ENCODE measurements at regions not wholly inside any gene's neighbourhood (a gene's known extent, or its start where the extent isn't known, plus 50 kb on each side); places are given as distances from the start of the nearest gene placed in this dataset.
"Not testable (repeated sequence)": the region's sequence is repeated elsewhere in the genome, so short reads cannot be mapped to it uniquely, and the experiment has no call there.

DNA sequence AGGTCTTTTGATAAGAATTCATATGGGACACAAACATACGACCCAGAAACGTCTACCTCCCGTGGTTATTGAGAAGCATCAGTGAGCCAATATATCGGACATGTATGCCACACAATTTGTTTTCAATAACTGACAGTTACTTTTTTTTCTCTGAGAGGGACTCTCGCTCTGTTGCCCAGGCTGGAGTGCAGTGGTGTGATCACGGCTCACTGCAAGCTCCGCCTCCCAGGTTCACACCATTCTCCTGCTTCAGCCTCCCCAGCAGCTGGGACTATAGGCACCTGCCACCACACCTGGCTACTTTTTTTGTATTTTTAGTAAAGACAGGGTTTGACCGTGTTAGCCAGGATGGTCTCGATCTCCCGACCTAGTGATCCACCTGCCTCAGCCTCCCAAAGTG lies 64.6 kb upstream of the ADA2 start:
- 0 out of 2 replicates have a peak overlapping the region, but pooled peaks have one; percentile 20 for H2BK15ac ChIP-seq (ENCODE audit: low read length)
- H3K9ac ChIP-seq (replicated peaks in 1 of 4; ENCODE audit: extremely low read depth in 1 of 4, low read depth in 3 of 4, low read length in 3 of 4); H3K4ac ChIP-seq (replicated peaks; ENCODE audit: insufficient read length, low read depth, low read length); H4K91ac ChIP-seq (replicated peaks; ENCODE audit: insufficient read length, low read length); H2AFZ ChIP-seq (ENCODE audit: low read length); H3K27me3 ChIP-seq (replicated peaks in 1 of 4; ENCODE audit: control insufficient read depth in 3 of 4, extremely low read depth in 1 of 4, insufficient read depth in 3 of 4, low read length in 3 of 4); H3K4me3 ChIP-seq (ENCODE audit: extremely low read depth in 1 of 4, insufficient read depth in 2 of 4, low read depth in 3 of 4, low read length in 4 of 4); POLR2A ChIA-PET (ENCODE audit: partially characterized antibody); H3K9me3 ChIP-seq (ENCODE audit: insufficient read depth in 2 of 2, low read depth in 1 of 2, low read length in 1 of 2); H3K14ac ChIP-seq (ENCODE audit: insufficient read length); H3K56ac ChIP-seq (replicated peaks; ENCODE audit: insufficient read length, low read depth, low read length); H2BK20ac ChIP-seq (ENCODE audit: low read length); H3K23me2 ChIP-seq (ENCODE audit: low read depth, low read length); H4K20me1 ChIP-seq (replicated peaks in 1 of 2; ENCODE audit: control insufficient read depth in 1 of 2, insufficient read depth in 2 of 2, low read length in 2 of 2); H2BK5ac ChIP-seq (ENCODE audit: low read depth, low read length); H2BK12ac ChIP-seq (ENCODE audit: low read depth, low read length); H3K18ac ChIP-seq (ENCODE audit: extremely low read depth, low read length); H4K5ac ChIP-seq (ENCODE audit: insufficient read length, low read depth, low read length); H3K79me1 ChIP-seq (ENCODE audit: low read depth, low read length); H3K27ac ChIP-seq (ENCODE audit: low read depth, low read length); H3K4me1 ChIP-seq (replicated peaks in 1 of 4; ENCODE audit: control insufficient read depth in 3 of 4, insufficient read depth in 4 of 4, low read length in 3 of 4); H4K8ac ChIP-seq (ENCODE audit: extremely low read depth, insufficient read depth, low read length); H3K23ac ChIP-seq (ENCODE audit: insufficient read length); H3K4me2 ChIP-seq (ENCODE audit: insufficient read depth in 1 of 2, low read depth in 2 of 2, low read length in 2 of 2); H3K79me2 ChIP-seq (ENCODE audit: control insufficient read depth in 1 of 2, insufficient read depth in 2 of 2, low read length in 2 of 2); DNase-seq (ENCODE audit: low read depth in 1 of 2, low spot score in 2 of 2); H3K36me3 ChIP-seq (ENCODE audit: control insufficient read depth in 2 of 4, insufficient read depth in 4 of 4, low read length in 3 of 4); H2AK5ac ChIP-seq (ENCODE audit: low read depth, low read length); H2BK120ac ChIP-seq (replicated peaks; ENCODE audit: low read depth, low read length); FAIRE-seq: not testable (repeated sequence)
- CTCF ChIA-PET (ENCODE audit: partially characterized antibody) = interaction anchor here (0.8 to 1.4 kb wide), 2 partner anchors 45 to 123 kb away, joined by 3 read pairs; no protein-coding TSS in a partner anchor
- 91% methylated on average over 10 of the region's 10 CpGs; no CpG with 5 or more reads in 1 of the 2 experiments for WGBS, 2 experiments (ENCODE audit: extremely low coverage in 1 of 2, insufficient coverage in 1 of 2, insufficient read length in 1 of 2, insufficient replicate concordance in 2 of 2, low coverage in 1 of 2, low lambda C conversion rate in 2 of 2, missing lambda C conversion rate in 1 of 2)

Data from H1 (cell line).